Uterus (tissue), 2 donors: ENCODE measurements at regions not wholly inside any gene's neighbourhood (a gene's known extent, or its start where the extent isn't known, plus 50 kb on each side); places are given as distances from the start of the nearest gene placed in this dataset.

Source experiments
- POLR2A ChIP-seq, 2 donors: fragments of 450-650 bp; IDR thresholded peaks; one replicate each; pipeline ENCODE4 v1.6.1; 2016; ENCODE audit warnings: antibody characterized with exemption in 2 of 2, mild to moderate bottlenecking in 1 of 2, moderate library complexity in 1 of 2
- TF ChIP-seq, protein P1 (sequence below), 4 experiments: fragments of 200-600 bp in 2 of 4; fragments of 450-650 bp in 2 of 4; sonication (generic) in 2 of 4; IDR thresholded peaks; one replicate each; pipeline ENCODE4 v1.5.1; 2016 to 2019; ENCODE audit warnings: antibody characterized with exemption in 4 of 4, mild to moderate bottlenecking in 2 of 4, moderate library complexity in 1 of 4

DNA sequence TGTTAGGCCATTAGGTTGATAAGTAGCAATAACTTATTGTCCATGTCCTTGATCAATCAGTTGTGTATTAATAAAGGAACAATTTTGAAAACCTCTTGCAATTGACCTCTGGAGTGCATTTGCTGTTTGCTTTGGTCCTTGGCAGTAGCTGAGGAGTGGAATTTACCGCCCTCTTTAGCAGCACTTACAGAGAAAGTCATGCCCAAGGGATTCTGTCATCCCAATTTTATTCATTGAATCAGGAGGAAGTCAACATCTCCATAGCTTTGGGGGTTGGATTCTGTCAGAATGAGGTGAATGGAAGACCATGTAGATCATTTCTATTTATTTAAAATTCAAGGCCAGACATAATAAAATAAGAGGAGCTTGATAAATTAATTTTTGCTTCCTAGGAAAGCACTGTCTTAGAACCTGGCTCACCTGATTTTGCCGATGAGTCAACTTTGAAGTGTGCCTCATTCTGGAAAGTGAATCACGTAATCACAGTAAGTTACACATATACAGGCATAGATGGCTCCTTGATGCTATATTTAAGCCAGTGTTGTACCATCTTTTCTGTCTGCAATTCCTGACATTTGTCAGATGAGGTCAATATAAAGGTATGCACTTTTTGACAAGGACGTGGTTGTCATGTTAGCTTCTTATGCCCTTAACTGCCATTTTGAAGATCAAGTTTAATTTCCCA lies 128.7 kb upstream of the MLIP start:
- TF ChIP-seq, protein P1, sequence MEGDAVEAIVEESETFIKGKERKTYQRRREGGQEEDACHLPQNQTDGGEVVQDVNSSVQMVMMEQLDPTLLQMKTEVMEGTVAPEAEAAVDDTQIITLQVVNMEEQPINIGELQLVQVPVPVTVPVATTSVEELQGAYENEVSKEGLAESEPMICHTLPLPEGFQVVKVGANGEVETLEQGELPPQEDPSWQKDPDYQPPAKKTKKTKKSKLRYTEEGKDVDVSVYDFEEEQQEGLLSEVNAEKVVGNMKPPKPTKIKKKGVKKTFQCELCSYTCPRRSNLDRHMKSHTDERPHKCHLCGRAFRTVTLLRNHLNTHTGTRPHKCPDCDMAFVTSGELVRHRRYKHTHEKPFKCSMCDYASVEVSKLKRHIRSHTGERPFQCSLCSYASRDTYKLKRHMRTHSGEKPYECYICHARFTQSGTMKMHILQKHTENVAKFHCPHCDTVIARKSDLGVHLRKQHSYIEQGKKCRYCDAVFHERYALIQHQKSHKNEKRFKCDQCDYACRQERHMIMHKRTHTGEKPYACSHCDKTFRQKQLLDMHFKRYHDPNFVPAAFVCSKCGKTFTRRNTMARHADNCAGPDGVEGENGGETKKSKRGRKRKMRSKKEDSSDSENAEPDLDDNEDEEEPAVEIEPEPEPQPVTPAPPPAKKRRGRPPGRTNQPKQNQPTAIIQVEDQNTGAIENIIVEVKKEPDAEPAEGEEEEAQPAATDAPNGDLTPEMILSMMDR (IDR thresholded peaks at IDR 0.05): no peak
- no peak for TF ChIP-seq POLR2A (IDR thresholded peaks at IDR 0.05)
